MCF 10A (cell line): ENCODE measurements at regions not wholly inside any gene's neighbourhood (a gene's known extent, or its start where the extent isn't known, plus 50 kb on each side); places are given as distances from the start of the nearest gene placed in this dataset.

Experiments
- BruUV-seq: library from RNA; stranded (reverse); fragments of 400-500 nt; replicated peaks from 2 replicates; lab custom pipeline; 2021; lab: Mats Ljungman, UMichigan
- CTCF ChIA-PET: fragments of 300-600 bp; sonication (Branson Sonifier 250); formaldehyde crosslinking; extraction: SDS; loops from one replicate; lab custom pipeline; 2021; ENCODE audit warnings: antibody characterized with exemption, inconsistent platforms; lab: Yijun Ruan, JAX
- POLR2A ChIA-PET: fragments of 300-600, 350-650 bp; sonication (Branson Sonifier 250); formaldehyde crosslinking; extraction: SDS; loops from one replicate; lab custom pipeline; 2020; ENCODE audit warnings: antibody characterized with exemption, inconsistent platforms; lab: Yijun Ruan, JAX
- DNase-seq: peaks from one replicate; pipeline ENCODE4 v3.0.0-alpha.2; 2018; ENCODE audit not compliant: unreplicated experiment
- H3K27ac Mint-ChIP-seq: one replicate; pipeline ENCODE4 v1.8.0; 2022; ENCODE audit warnings: mild to moderate bottlenecking, low read depth, mixed read lengths; ENCODE audit not compliant: unreplicated experiment
- H3K27me3 Mint-ChIP-seq: one replicate; pipeline ENCODE4 v1.8.0; 2022; ENCODE audit warnings: mixed read lengths; ENCODE audit not compliant: insufficient read depth, unreplicated experiment
- H3K36me3 Mint-ChIP-seq: one replicate; pipeline ENCODE4 v1.8.0; 2022; ENCODE audit warnings: mild to moderate bottlenecking, moderate library complexity, mixed read lengths; ENCODE audit not compliant: insufficient read depth, unreplicated experiment
- H3K4me1 Mint-ChIP-seq: one replicate; pipeline ENCODE4 v1.8.0; 2022; ENCODE audit warnings: mixed read lengths; ENCODE audit not compliant: insufficient read depth, unreplicated experiment
- H3K4me3 Mint-ChIP-seq: one replicate; pipeline ENCODE4 v1.8.0; 2022; ENCODE audit warnings: mild to moderate bottlenecking, moderate library complexity, mixed read lengths; ENCODE audit not compliant: unreplicated experiment
- H3K9me3 Mint-ChIP-seq: one replicate; pipeline ENCODE4 v1.8.0; 2022; ENCODE audit warnings: mixed read lengths; ENCODE audit not compliant: unreplicated experiment
- CTCF ChIP-seq: fragments of 200-600 bp; IDR thresholded peaks from one replicate; pipeline ENCODE4 v1.8.0; 2022; ENCODE audit warnings: antibody characterized with exemption, mild to moderate bottlenecking; ENCODE audit not compliant: unreplicated experiment
- intact Hi-C: fragments of 100-400 bp; cut with micrococcal nuclease; formaldehyde crosslinking; loops from 2 replicates; pipeline ENCODE4 v1.14.1; 2022

- DNase-seq: no peak
- no peak for TF ChIP-seq CTCF
- Mint-ChIP-seq H3K27ac (no peak overlapping the region), H3K27me3 (no peaks in the 10 kb centered on the region), H3K4me3 (no peak overlapping the region), H3K9me3 (no peaks in the 10 kb centered on the region), H3K4me1 (peaks cover 5% of the 10 kb centered on the region), H3K36me3 (no peaks in the 10 kb centered on the region)
- TSS peak; percentile 3 for BruUV-seq
- ChIA-PET POLR2A (no interaction called here), CTCF (interaction anchor here (0.9 to 1.5 kb wide), 2 partner anchors 103 to 165 kb away, joined by 3 read pairs; no protein-coding TSS in a partner anchor)
- intact Hi-C loops: no loop called here
These were observed 305.2 kb upstream of the PRKCQ start for GRCh38 chr10:6885284-6885683.

- TF ChIP-seq CTCF: no peak
- intact Hi-C loops: no loop called here
- no peak overlapping the region for H3K27ac Mint-ChIP-seq
- H3K9me3 Mint-ChIP-seq: no peaks in the 10 kb centered on the region
- ChIA-PET CTCF (interaction anchor here (0.6 to 0.7 kb wide), 2 partner anchors 30 to 494 kb away, joined by 3 read pairs; no protein-coding TSS in a partner anchor), POLR2A (interaction anchor here (0.7 kb wide), 1 partner anchor 101 kb away, joined by 4 read pairs; no protein-coding TSS in a partner anchor)
- H3K36me3 Mint-ChIP-seq: peaks cover 5% of the 10 kb centered on the region
- no peak overlapping the region for H3K4me3 Mint-ChIP-seq
- peaks cover 5% of the 10 kb centered on the region for H3K4me1 Mint-ChIP-seq
- H3K27me3 Mint-ChIP-seq: no peaks in the 10 kb centered on the region
- no peak for DNase-seq
- no TSS peak for BruUV-seq
These were observed 301.9 kb upstream of the PRKCQ start for GRCh38 chr10:6881987-6882386.

GRCh38 chr10:6877722-6878392, 297.8 kb upstream of the PRKCQ start:
- DNase-seq: peak; percentile 3

More at GRCh38 chr10:6877722-6878392, 297.8 kb upstream of the PRKCQ start:
- TF ChIP-seq CTCF: no peak
- Mint-ChIP-seq H3K9me3 (no peaks in the 10 kb centered on the region), H3K27me3 (no peaks in the 10 kb centered on the region), H3K4me1 (no peaks in the 10 kb centered on the region), H3K36me3 (peaks cover 5% of the 10 kb centered on the region), H3K27ac (no peak overlapping the region), H3K4me3 (no peak overlapping the region)
- intact Hi-C loops: no loop called here
- ChIA-PET CTCF (interaction anchor here (0.7 to 1.1 kb wide), 2 partner anchors 23 to 157 kb away, joined by 3 read pairs; no protein-coding TSS in a partner anchor), POLR2A (interaction anchor here (0.9 kb wide), 1 partner anchor 9 kb away, joined by 3 read pairs; no protein-coding TSS in a partner anchor)
- BruUV-seq: no TSS peak
